IPS-NIHi7 (cell line): ENCODE measurements at regions not wholly inside any gene's neighbourhood (a gene's known extent, or its start where the extent isn't known, plus 50 kb on each side); places are given as distances from the start of the nearest gene placed in this dataset.
A peak's percentile ranks its signal among the peaks of the same experiment; 100 is the strongest.

ENCODE experiments used
- DNase-seq: peaks from one replicate; pipeline ENCODE4 v3.0.0; 2012; ENCODE audit warnings: mixed read lengths; ENCODE audit errors: extremely low spot score

DNA sequence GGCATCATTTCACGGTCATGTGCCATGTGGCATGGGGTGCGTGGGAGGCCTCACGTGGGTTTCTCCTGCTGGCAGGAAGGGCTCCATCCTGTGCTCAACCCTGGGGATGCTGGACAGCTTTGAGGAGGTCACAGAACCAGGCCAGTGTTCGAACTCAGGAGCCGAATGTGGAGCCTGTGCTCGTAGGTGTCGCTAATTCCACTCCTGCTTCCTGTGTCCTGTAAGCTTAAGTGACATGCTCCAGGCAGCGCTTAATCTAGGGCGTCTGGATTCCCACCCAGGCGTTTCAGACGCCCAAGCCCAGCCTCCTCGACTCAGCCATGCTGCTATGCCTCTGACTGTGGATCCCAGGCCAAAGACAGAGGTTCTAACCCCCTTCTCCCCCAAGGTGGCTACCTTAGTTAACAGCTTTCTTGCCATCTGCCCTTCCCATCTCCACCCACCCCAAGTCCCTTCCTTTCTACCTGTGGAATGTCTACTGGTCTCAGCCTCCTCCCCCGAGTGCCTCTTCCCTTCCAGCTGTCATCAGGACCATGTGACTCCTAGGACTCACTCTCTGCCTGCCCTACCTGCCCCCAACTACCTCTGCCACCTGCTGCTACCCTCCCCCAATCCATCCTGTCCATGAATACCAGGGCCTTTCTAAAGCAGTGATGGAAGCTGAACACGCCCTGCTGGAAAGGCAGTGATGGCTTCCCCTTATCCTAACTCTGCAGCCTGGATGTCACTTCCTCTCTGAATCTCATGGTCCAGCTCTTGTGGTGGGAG, 255.1 kb downstream of the CDH26 start:
- DNase-seq = no peak

DNA sequence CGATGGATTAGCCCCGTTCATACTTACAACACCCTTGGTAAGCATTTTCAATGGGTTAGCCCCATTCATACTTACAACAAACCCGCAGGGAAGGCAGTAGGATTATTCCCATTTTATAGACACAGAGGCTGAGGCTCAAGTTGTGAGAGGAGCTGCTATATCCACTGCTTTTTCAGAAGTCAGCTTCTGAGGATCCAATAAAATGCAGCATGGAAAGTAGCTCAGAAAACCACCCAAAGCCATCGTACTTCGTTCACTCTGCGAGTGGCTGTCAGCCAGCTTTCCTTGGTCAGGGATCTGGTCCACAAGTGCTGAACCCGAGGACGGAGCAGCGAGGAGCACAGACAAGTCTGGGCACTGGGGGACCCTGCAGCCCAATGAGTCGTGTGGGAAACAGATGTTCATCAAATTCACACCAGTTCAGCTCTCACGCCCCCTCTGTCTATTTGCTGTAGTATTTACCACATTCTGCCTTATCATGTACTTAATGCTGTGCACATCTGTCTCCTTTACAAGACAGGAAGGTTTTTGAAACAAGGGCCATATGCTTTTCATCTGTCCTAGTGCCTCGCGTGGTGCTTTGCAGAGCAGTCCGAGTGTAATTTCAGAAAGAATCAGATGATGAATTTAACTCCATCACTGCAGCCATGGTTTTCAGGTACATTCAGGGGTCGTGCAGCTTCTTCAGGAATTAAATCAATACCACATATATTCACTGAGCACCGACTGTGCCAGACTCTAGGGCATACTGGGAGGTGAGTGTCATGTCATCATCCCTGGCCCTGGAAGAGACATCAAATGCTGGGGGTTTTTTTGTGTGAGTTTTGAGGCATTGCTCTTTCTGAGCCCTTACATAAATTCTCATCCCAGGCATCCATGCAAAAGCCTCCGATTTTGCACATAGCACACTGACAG, 256.9 kb downstream of the CDH26 start:
- no peak for DNase-seq

DNA sequence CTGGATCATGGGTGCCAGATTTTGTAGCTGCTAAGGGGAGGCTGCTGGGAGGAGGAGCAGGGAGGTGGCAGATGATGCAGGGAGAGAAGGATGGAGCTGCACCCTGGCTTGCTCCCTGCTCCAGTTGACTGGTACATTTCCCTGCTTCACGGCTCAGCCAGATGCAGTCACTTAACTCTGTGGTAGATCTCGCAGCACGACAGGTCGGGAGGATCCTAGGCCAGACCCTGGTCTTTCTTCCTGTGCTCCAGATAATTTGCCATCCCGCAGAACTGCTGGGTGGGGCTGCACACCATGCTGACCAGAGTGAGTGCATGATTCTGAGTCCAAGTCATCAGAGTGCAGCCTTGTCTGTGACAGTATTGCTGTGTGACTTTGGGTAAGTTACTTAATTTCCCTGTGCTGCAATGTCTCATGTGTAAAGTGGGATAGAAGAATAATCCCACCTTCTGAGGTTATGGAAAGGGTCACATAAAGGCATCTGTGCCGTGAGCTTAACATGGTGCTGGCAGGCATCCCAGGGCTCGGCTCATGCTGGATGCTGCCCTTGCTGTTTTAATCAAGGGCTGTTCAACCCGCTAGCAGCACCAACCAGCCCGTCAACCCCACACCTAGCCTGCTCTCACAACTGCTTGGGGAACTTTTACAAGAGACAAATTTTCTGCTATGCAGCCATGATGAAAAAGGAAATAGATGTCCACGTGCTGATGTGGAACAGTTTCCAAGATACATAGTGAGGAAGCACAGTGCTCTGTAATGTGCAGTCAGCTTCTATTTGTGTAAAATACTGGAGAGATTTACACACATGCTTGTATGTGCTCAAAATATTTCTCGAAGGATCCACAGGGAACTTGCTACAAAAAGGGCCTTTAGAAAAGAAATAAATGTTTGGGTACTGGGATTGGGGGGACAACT, 257.9 kb downstream of the CDH26 start:
- no peak for DNase-seq

DNA sequence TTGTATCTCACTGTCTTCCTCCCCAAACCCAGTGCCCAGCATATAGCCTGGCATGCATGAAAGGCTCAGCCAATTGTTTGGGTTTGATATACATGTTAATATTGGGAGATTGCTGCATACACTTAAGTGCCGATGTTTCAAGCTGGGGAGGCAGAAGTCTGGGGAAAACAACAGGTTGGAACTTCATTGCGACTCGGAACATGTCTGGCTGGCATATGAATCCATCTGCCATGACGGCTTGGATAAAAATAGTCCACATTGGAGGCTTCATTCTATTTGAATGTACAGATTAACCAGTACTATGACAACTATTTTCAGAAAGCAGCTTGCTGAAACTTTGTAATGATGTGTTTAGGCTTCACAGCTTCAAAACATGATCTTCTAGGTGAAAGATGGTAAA, 261.0 kb downstream of the CDH26 start:
- no peak for DNase-seq

DNA sequence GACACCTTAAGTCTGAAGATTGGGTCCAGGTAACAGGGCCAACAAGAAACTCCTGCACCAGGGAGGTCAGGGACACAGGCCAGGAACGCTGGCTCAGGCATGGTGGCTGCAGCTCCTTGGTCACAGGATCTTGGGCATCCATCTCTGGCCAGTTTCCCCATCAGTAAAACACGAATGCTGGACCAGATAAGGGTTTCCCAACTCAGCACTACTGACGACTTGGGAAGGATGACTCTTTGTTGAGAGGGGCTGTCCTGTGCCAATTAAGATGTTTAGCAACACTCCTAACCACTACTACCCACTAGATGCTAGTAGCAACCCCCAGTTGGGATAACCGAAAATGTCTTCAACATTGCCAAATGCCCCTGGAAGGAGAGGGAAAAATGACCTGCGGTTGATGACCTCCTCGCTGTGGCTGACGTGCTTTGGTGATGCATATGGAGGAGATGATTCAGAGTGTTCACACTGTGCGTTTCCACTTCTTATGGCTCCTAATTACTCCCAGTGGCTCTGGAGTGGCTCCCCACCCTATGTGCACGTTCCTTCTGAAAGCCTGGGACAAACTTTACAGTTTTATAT, 261.9 kb downstream of the CDH26 start:
- DNase-seq = no peak

DNA sequence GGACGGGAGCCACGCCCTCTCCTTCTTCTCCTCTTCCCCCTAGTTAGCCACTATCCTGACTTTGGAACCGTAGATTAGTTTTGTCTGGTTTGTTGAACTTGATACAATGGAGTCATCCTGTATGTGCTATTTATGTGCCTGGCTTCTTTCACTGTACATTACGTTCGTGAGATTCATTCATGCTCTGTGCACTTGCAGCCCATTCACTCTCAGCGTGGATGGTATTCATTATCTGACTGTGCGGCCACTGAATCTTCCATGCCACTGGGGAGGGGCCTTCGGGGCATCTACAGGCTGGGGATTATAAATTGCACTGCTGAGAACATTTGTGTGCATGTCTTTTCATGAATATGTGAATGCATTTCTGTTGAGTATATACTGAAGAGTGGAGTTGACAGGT, 262.5 kb downstream of the CDH26 start:
- DNase-seq = no peak

DNA sequence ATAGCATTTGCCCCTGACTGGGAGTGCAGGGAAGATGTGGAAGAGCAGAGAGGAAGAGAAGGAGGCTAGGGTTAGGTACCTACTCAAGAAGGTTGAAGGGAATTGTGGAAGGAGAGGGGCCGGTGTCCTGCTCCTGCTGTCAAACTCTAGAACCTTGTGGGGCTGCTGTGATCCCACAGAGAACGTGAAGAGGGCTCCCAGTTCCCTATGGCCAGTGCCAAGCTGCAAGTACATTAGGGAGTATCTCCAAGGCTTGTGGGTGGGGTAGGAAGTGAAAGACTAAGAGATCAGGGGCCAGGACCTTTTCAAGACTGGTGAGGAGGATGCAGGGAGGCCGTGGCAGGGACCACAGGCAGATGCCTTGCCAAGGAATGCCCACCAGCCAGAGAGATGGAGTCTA, 263.4 kb downstream of the CDH26 start:
- no peak for DNase-seq

DNA sequence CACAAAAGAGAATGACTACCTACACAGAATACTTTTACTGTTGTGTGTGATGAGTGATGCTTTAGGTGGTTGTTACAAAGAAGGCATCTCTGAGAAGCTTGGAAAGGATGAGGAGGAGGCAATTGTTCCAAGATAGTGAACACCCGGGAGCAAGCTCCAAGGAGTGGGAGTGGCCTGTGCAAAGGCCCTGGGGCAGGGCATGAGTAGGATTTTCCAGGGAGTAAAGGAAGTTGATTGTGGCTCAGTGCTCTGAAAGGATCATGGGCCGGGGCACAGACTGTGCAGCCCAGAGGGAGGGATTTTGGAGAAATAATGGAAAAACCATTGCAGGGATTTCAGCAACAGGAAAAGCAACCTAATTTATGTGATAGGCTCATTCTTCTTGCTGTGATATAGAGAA, 264.3 kb downstream of the CDH26 start:
- no peak for DNase-seq

DNA sequence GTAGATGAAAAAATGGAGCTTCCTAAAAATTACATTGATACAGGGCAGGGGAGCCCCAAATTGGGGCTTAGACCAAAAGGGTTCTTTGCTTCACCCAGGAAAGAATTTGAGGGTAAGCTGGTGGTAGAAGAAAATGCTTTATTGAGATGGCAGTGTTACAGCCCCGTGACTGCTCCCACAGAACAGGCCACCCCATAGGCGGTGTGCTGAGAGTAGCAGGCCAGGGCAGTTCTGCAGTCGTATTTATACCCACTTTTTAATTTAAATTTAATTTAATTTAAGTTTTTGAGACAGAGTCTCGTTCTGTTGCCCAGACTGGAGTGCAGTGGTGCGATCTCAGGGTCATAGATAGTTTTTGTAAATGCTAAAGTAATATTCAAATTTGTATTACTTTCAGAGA, 265.0 kb downstream of the CDH26 start:
- no peak for DNase-seq

DNA sequence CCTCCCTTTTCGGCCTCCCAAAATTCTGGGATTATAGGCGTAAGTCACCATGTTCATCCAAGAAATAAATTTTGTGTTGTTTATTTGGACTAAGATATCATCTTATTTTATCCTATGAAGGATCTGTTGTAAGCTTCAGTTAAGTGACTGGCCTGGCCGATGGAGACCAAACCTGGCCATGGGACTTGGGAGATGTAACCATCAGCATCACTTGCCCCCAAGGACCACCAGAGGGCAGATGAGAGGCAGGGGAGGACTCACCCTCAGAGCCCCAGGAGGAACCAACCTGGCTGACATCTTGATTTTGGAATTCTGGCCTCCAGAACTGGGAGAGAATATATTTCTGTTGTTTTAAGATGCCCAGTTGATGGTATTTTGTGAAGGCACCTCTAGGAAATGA, 266.7 kb downstream of the CDH26 start:
- peak; percentile 68 for DNase-seq

DNA sequence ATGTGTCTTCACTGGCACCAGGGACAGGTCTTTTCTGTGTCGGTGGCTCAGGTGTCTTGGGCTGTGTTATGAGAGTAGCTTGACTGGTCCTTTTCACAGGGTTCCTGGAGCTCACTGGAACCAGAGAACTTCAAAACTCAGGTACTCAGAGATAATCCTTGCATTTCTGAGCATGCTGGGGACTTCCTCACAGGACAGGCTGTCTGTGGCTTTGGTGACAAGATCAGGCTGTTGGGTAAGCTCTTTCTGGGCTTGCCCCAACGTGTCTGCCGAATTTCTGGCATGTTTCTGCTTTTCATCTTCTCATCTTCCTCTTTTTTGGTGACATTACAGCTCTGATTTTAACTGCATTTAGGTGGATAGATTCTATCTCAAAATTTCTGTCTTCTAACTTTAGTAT, 270.0 kb downstream of the CDH26 start:
- no peak for DNase-seq

DNA sequence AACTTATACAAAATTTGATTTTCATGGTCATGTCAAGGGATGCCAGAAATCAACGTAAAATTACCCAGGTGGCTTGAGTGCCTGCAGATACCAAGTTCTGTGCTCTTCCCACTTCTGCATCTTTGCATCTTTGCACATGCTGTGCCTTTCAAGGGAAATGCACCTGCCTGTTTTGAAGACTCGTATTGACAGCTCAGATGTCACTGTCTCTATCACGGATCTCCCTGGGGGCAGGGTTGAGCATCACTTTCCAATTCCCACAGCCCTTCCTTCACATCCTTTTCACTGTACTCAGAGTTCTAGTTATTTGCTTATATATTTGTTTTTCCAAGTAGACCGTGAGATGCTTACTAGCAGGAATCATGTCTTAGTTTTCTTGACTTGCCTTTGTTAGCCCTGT, 274.2 kb downstream of the CDH26 start:
- no peak for DNase-seq

DNA sequence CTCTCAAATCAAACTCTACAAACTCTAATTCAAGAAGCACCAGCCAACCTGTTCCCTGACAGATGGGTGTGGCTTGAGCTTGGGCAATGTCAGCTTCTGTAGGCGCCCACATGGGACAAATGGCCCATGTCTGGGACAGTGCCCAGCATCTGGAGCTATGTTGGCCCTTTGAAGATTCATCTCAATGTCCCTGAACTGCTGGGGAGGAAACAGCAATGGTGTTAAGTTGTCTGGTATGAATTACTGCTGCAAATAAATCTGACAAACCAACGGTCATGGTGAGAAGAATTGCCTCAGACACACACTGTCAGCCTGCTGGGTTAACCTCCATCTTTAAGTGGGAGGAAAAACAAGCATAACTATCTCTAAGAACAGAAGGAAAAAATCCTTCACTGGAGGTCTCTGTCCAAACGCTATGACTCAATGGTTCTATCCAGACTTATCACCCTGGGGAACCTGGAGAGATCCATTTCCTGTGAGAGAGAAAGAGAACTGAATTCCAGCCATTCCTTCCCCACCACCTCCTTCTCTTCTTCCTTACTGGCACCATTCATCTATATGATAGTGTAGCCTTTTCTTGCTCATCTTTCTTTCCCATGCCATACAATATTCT, 274.9 kb downstream of the CDH26 start:
- no peak for DNase-seq

DNA sequence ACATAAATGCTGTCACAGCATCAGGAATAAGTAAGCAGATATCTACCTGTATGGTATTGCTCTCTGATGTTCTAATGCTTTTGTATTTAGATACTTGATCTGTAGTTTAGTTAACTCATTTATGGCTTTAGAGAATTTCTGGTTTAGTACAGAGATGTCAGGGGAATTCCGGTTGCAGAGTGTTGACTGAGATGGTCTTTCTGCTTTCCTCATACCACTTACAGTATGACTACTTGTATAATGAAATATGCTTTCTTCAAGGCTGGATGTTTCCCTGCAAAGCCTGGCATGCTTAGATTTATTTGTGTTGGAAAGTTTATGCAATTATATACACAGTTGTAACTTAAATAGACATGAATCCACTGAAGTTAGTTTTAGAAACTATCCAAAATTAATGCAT, 278.4 kb downstream of the CDH26 start:
- DNase-seq = no peak

DNA sequence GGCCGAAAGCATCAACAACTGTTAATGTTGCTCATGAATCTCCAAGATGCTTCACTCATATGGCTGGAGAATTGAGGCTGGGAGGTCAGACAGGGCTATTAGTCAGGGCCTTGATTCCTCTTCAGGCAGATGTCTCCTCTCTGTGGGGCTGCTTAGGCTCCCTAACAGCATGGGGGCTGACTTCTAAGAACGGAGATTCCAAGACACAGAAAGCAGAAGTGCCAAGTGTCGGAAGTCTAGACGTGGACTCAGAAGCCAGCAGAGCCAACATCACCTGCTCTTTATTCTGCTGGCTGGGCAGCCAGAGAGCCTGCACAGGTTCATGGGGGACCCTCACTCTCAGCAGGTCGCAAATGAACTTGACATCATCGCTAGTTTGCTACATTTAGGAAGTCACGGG, 279.8 kb downstream of the CDH26 start:
- DNase-seq = no peak

DNA sequence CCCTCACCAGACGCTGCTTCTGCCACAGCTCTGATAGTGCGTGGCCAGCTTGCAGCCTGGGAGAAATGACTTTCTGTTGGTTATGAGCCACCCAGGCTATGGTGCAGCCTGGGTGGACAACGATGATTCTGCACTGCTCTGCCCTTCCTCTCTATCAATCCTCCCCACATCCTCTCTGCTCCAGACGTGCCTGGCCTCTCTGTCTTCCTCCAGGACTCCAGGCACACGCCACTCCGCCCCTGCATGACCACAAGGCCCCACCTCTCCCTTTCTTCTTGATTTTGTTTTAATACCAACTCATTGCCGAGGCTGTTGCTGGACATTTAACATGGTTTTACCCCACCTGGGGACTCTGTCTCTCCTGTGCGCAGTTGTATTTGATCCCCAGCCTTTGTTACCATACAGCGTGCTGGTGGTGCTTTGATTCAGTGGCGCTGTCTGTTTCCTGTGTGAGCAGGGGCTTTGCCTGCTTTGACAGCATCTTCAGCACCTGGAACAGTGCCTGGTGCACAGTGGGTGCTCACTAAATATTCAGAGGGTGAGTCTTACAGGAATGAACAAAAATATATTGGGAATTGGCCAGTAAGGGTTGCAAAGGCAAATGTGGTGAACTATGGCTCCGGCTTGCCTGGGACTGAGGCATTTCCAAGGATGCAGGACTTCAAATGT, 280.9 kb downstream of the CDH26 start:
- no peak for DNase-seq

DNA sequence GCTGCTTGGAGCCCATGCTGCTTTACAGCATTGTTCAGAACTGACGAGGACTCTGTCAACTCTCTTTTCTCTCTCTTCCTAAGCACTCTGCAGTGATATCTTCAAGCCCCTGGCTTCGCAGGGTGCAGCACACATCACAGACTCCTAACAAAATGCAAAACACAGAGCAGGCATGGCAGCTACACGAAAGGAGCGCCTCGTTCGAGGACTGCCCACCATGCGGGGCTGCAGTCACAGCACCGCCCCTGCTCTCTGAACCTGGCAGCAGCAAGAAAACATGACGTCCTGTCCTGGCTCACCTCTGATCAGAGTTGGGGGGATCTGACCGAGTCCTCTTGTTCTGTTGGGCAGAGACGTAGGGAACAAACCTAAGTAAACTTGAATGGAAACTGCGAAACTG, 281.7 kb downstream of the CDH26 start:
- no peak for DNase-seq

DNA sequence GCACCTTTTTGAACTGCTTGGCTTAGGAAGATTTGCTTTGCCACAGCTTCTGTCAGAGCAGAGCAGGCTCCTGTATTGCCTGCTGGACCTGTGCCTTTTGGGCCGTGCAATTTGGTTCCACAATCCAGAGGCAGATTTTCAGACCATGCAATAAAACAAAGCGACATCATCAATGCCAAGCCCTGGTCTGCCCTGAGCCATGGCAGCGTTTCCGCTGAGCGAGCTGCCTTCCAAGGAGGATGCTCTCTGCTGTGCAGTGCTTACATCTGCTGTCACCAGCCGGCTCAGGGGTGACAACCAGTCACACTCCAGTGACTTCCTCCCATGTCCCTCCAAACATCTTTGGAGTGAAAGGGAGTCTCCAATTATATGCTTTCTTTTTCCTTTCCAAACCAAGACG, 282.2 kb downstream of the CDH26 start:
- DNase-seq = no peak

DNA sequence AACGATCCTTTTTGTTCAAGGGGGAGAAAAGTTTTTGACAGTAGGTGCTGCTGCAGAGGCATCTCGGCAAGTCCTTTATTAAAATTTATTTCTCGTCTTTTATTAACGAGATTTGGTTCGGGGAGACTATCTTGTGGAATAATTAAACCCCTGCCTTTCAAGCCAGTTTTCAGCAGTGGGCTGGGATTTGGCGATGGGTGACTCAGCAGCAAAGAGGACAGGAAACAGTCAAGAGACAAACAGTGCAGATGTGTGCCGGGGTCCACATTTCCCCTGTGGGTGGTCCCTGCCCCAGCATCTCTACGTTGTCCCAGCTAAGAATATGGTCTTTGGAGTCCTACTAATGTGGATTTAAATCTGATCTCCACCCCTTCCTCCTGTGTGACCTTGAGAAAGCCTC, 282.8 kb downstream of the CDH26 start:
- no peak for DNase-seq

DNA sequence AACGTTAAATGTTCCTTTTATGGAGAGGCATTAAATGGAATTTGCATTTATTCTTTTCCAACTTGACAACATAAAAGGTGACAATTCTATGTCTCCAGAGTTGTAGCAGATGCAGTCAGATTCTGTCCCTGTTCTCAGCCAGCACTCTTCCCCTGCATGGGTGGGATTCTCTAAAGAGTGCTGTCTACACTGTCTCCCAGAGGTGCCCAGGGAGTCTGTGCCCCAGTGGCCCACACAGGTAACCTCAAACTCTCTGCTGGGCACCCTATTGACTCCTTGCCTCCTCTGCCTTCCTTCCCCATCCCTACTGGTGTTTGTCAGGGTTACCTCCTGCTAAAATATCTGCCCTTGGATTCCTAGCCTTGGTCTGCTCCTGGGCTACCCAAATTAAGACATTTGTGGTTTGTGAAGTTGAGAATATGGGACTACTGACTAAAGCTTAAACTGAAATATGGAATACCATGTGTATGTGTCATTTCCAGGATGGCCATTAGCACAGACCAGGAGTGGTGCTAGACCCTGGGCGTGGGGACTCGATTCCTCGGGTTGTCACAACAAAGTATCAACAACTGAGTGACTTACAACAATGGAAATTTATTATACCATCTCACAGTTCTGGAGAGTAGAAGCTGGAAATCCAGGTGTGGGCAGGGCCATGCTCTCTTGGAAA, 284.7 kb downstream of the CDH26 start:
- no peak for DNase-seq
